OCI-LY7 (cell line): ENCODE measurements at regions not wholly inside any gene's neighbourhood (a gene's known extent, or its start where the extent isn't known, plus 50 kb on each side); places are given as distances from the start of the nearest gene placed in this dataset.

ENCODE experiments used
- BruUV-seq: library from RNA; stranded (reverse); fragments of 400-500 nt; replicated peaks from 2 replicates; lab custom pipeline; 2021; lab: Mats Ljungman, UMichigan
- CTCF ChIA-PET: fragments of 300-600 bp; sonication (Branson Sonifier 250); formaldehyde crosslinking; loops from one replicate; lab custom pipeline; 2022; ENCODE audit warnings: antibody characterized with exemption; ENCODE audit not compliant: unreplicated experiment; lab: Charles Lee
- POLR2A ChIA-PET: fragments of 300-600 bp; sonication (Branson Sonifier 250); formaldehyde crosslinking; loops from one replicate; lab custom pipeline; 2022; ENCODE audit warnings: antibody characterized with exemption; lab: Charles Lee
- DNase-seq: peaks from one replicate; pipeline ENCODE4 v3.0.0-alpha.2; 2015; ENCODE audit warnings: low spot score
- H2AFZ ChIP-seq: fragments of 200-600 bp; sonication (generic), shearing (Covaris generic); 2 replicates; pipeline ENCODE4 v1.6.1; 2014; ENCODE audit warnings: mild to moderate bottlenecking, antibody characterized with exemption, low read length, moderate library complexity
- H3K27ac ChIP-seq: fragments of 200-600 bp; sonication (generic); 2 replicates; pipeline ENCODE4 v1.5.1; 2014; ENCODE audit warnings: mixed run types, low read depth, mild to moderate bottlenecking, moderate library complexity, low read length, inconsistent platforms; ENCODE audit not compliant: poor library complexity, severe bottlenecking
- H3K36me3 ChIP-seq: fragments of 200-600 bp; sonication (generic); 2 replicates; pipeline ENCODE4 v1.6.1; 2014; ENCODE audit warnings: mild to moderate bottlenecking, antibody characterized with exemption, low read length, moderate library complexity, mixed read lengths; ENCODE audit not compliant: insufficient read depth
- H3K4me1 ChIP-seq: fragments of 200-600 bp; sonication (generic); 2 replicates; pipeline ENCODE4 v1.5.1; 2014; ENCODE audit warnings: mild to moderate bottlenecking, low read length; ENCODE audit not compliant: insufficient read depth, poor library complexity, severe bottlenecking
- H3K4me2 ChIP-seq: fragments of 200-600 bp; sonication (generic); 2 replicates; pipeline ENCODE4 v1.6.1; 2014; ENCODE audit warnings: mild to moderate bottlenecking, low read length
- H3K4me3 ChIP-seq: fragments of 200-600 bp; sonication (generic); 2 replicates; pipeline ENCODE4 v1.5.1; 2014; ENCODE audit warnings: mild to moderate bottlenecking, low read depth, low read length; ENCODE audit not compliant: poor library complexity, severe bottlenecking
- H3K79me2 ChIP-seq: fragments of 200-600 bp; sonication (generic); 2 replicates; pipeline ENCODE4 v1.6.1; 2016; ENCODE audit warnings: low read depth, mild to moderate bottlenecking, low read length, moderate library complexity, mixed read lengths; ENCODE audit not compliant: insufficient read depth
- H3K9me2 ChIP-seq: fragments of 200-600 bp; sonication (generic); 2 replicates; pipeline ENCODE4 v1.6.1; 2016; ENCODE audit warnings: mild to moderate bottlenecking, low read length, mixed read lengths; ENCODE audit not compliant: insufficient read depth
- H3K9me3 ChIP-seq: fragments of 200-600 bp; sonication (generic); 2 replicates; pipeline ENCODE4 v1.6.1; 2014; ENCODE audit warnings: mild to moderate bottlenecking, mixed run types, low read length, mixed read lengths
- H4K20me1 ChIP-seq: fragments of 200-600 bp; sonication (generic); 2 replicates; pipeline ENCODE4 v1.6.1; 2014; ENCODE audit warnings: mild to moderate bottlenecking, antibody characterized with exemption, low read length, moderate library complexity, mixed read lengths; ENCODE audit not compliant: insufficient read depth
- CTCF ChIP-seq: fragments of 200-600 bp; sonication (generic); conservative IDR thresholded peaks from 2 replicates; pipeline ENCODE4 v1.5.1; 2014; ENCODE audit warnings: mild to moderate bottlenecking, antibody characterized with exemption, low read length, moderate library complexity, mixed read lengths
- EZH2phosphoT487 ChIP-seq: fragments of 200-600 bp; sonication (generic); IDR thresholded peaks from 2 replicates; pipeline ENCODE4 v1.6.1; 2018; ENCODE audit warnings: low read depth, borderline replicate concordance, mild to moderate bottlenecking, mixed run types, antibody characterized with exemption, low read length, moderate library complexity, mixed read lengths
- intact Hi-C: fragments of 100-400 bp; cut with micrococcal nuclease; formaldehyde crosslinking; loops from one replicate; pipeline ENCODE4 v1.10.0; 2022; ENCODE audit not compliant: unreplicated experiment

GRCh38 chr16:9275377-9275776, 183.9 kb downstream of the HAPSTR1 start:
- Histone ChIP-seq H2AFZ (no peak overlapping the region), H3K36me3 (no peaks in the 10 kb centered on the region), H3K4me1 (no peaks in the 10 kb centered on the region), H3K9me2 (no peaks in the 10 kb centered on the region), H3K27ac (no peak overlapping the region), H3K79me2 (no peaks in the 10 kb centered on the region), H4K20me1 (no peaks in the 10 kb centered on the region), H3K4me2 (no peak overlapping the region), H3K4me3 (no peak overlapping the region), H3K9me3 (no peaks in the 10 kb centered on the region)
- CTCF ChIA-PET = no interaction called here
- intact Hi-C loops = no loop called here
- TF ChIP-seq EZH2phosphoT487 = no peak
- no peak for TF ChIP-seq CTCF
- POLR2A ChIA-PET = no interaction called here
- no peak for DNase-seq
- no TSS peak for BruUV-seq

- Histone ChIP-seq H3K79me2 (no peaks in the 10 kb centered on the region), H2AFZ (no peak overlapping the region), H3K9me2 (no peaks in the 10 kb centered on the region), H3K4me3 (no peak overlapping the region), H3K4me2 (no peak overlapping the region), H3K27ac (no peak overlapping the region), H3K36me3 (no peaks in the 10 kb centered on the region), H3K4me1 (no peaks in the 10 kb centered on the region), H4K20me1 (no peaks in the 10 kb centered on the region), H3K9me3 (no peaks in the 10 kb centered on the region)
- DNase-seq = no peak
- no peak for TF ChIP-seq CTCF
- TF ChIP-seq EZH2phosphoT487 = no peak
- intact Hi-C loops = no loop called here
- ChIA-PET POLR2A (no interaction called here), CTCF (no interaction called here)
- no TSS peak for BruUV-seq
Measured at GRCh38 chr16:9275816-9276354, 184.4 kb downstream of the HAPSTR1 start.

- POLR2A ChIA-PET = interaction anchor here (1.1 kb wide), 1 partner anchor 12 kb away, joined by 3 read pairs; no protein-coding TSS in a partner anchor
- Histone ChIP-seq H3K4me3 (no peak overlapping the region), H4K20me1 (no peaks in the 10 kb centered on the region), H3K79me2 (no peaks in the 10 kb centered on the region), H3K9me2 (no peaks in the 10 kb centered on the region), H3K36me3 (no peaks in the 10 kb centered on the region), H2AFZ (no peak overlapping the region), H3K4me1 (no peaks in the 10 kb centered on the region), H3K27ac (no peak overlapping the region), H3K4me2 (no peak overlapping the region), H3K9me3 (no peaks in the 10 kb centered on the region)
- DNase-seq = no peak
- CTCF ChIA-PET = no interaction called here
- TF ChIP-seq CTCF (no peak), EZH2phosphoT487 (no peak)
- BruUV-seq = no TSS peak
- intact Hi-C loops = no loop called here
Measured at GRCh38 chr16:9279291-9280068, 188.0 kb downstream of the HAPSTR1 start.
